NCI-H460 (cell line): ENCODE measurements at regions not wholly inside any gene's neighbourhood (a gene's known extent, or its start where the extent isn't known, plus 50 kb on each side); places are given as distances from the start of the nearest gene placed in this dataset.

Experiments
- DNase-seq: peaks from one replicate; pipeline ENCODE4 v3.0.0-alpha.2; 2016; ENCODE audit warnings: low read depth; ENCODE audit errors: extremely low read depth

GRCh38 chr4:120435179-120435578 lies 368.5 kb upstream of the MAD2L1 start:
- no peak for DNase-seq

- DNase-seq = no peak
Measured at GRCh38 chr4:120434756-120435155, 368.1 kb upstream of the MAD2L1 start.

GRCh38 chr4:120432301-120432860 lies 365.7 kb upstream of the MAD2L1 start:
- DNase-seq = no peak

GRCh38 chr4:120431180-120431579 lies 364.5 kb upstream of the MAD2L1 start:
- no peak for DNase-seq

- no peak for DNase-seq
Measured at GRCh38 chr4:120418146-120418545, 351.5 kb upstream of the MAD2L1 start.

GRCh38 chr4:120415896-120416295 lies 349.2 kb upstream of the MAD2L1 start:
- no peak for DNase-seq

GRCh38 chr4:120406960-120407359 lies 340.3 kb upstream of the MAD2L1 start:
- no peak for DNase-seq

GRCh38 chr4:120403296-120403695 lies 336.6 kb upstream of the MAD2L1 start:
- no peak for DNase-seq

- DNase-seq = no peak
Measured at GRCh38 chr4:120400441-120400840, 333.8 kb upstream of the MAD2L1 start.

GRCh38 chr4:120399826-120400225 lies 333.2 kb upstream of the MAD2L1 start:
- DNase-seq = no peak

GRCh38 chr4:120395746-120396145 lies 329.1 kb upstream of the MAD2L1 start:
- no peak for DNase-seq

GRCh38 chr4:120355881-120356280 lies 289.2 kb upstream of the MAD2L1 start:
- no peak for DNase-seq

- DNase-seq = no peak
Measured at GRCh38 chr4:120354381-120354780, 287.7 kb upstream of the MAD2L1 start.

GRCh38 chr4:120353235-120353634 lies 286.6 kb upstream of the MAD2L1 start:
- DNase-seq = no peak

GRCh38 chr4:120352739-120353138 lies 286.1 kb upstream of the MAD2L1 start:
- no peak for DNase-seq

- DNase-seq = no peak
Measured at GRCh38 chr4:120348948-120349347, 282.3 kb upstream of the MAD2L1 start.

- DNase-seq = no peak
Measured at GRCh38 chr4:120348521-120348920, 281.9 kb upstream of the MAD2L1 start.

GRCh38 chr4:120331486-120332370 lies 265.1 kb upstream of the MAD2L1 start:
- no peak for DNase-seq

GRCh38 chr4:120329386-120329785 lies 262.7 kb upstream of the MAD2L1 start:
- no peak for DNase-seq

GRCh38 chr4:120327276-120327675 lies 260.6 kb upstream of the MAD2L1 start:
- no peak for DNase-seq

GRCh38 chr4:120319046-120319767 lies 252.6 kb upstream of the MAD2L1 start:
- no peak for DNase-seq
